WTC11 (cell line): ENCODE measurements at regions not wholly inside any gene's neighbourhood (a gene's known extent, or its start where the extent isn't known, plus 50 kb on each side); places are given as distances from the start of the nearest gene placed in this dataset.

ENCODE experiments used
- ATAC-seq: fragments of 200-7000 bp; cut with Tn5 transposase; 2 replicates; pipeline ENCODE4 v1.10.0; 2021; ENCODE audit warnings: mild to moderate bottlenecking, moderate library complexity
- CTCF ChIA-PET: fragments of 300-600 bp; sonication (Branson Sonifier 250); formaldehyde crosslinking; loops from one replicate; lab custom pipeline; 2021; ENCODE audit warnings: antibody characterized with exemption; lab: Charles Lee
- POLR2A ChIA-PET: fragments of 350-600 bp; sonication (Branson Sonifier 250); formaldehyde crosslinking; loops from one replicate; lab custom pipeline; 2021; ENCODE audit warnings: antibody characterized with exemption; lab: Charles Lee
- DNase-seq: peaks from one replicate; pipeline ENCODE4 v3.0.0; 2021; ENCODE audit warnings: low spot score
- H3K27ac Mint-ChIP-seq: 2 replicates; pipeline ENCODE4 v1.8.0; 2021; ENCODE audit warnings: mixed read lengths
- H3K27me3 Mint-ChIP-seq: 2 replicates; pipeline ENCODE4 v1.8.0; 2021; ENCODE audit warnings: low read depth, mild to moderate bottlenecking, moderate library complexity, mixed read lengths
- H3K36me3 Mint-ChIP-seq: 2 replicates; pipeline ENCODE4 v1.8.0; 2021; ENCODE audit warnings: mixed read lengths
- H3K4me1 Mint-ChIP-seq: 2 replicates; pipeline ENCODE4 v1.8.0; 2022; ENCODE audit warnings: mixed read lengths
- H3K4me3 Mint-ChIP-seq: 2 replicates; pipeline ENCODE4 v1.8.0; 2021; ENCODE audit warnings: mild to moderate bottlenecking, moderate library complexity, mixed read lengths
- H3K9me3 Mint-ChIP-seq: 2 replicates; pipeline ENCODE4 v1.8.0; 2021; ENCODE audit warnings: mixed read lengths
- ESRRA ChIP-seq: sonication (generic); formaldehyde crosslinking; IDR thresholded peaks from 2 replicates; pipeline ENCODE4 v1.8.1; 2022; ENCODE audit warnings: mild to moderate bottlenecking, missing genetic modification reagents, borderline replicate concordance
- GABPB1 ChIP-seq: sonication (generic); formaldehyde crosslinking; IDR thresholded peaks from 2 replicates; pipeline ENCODE4 v1.8.1; 2023; ENCODE audit warnings: mild to moderate bottlenecking, missing genetic modification reagents
- GTF2I ChIP-seq: fragments of 250-450 bp; sonication (Bioruptor Pico); conservative IDR thresholded peaks from 2 replicates; pipeline ENCODE4 v1.4.0; 2021; ENCODE audit warnings: mild to moderate bottlenecking
- JUN ChIP-seq: sonication (generic); formaldehyde crosslinking; IDR thresholded peaks from 2 replicates; pipeline ENCODE4 v1.8.0; 2023; ENCODE audit warnings: mild to moderate bottlenecking, missing genetic modification reagents
- NR2C2 ChIP-seq: sonication (generic); formaldehyde crosslinking; IDR thresholded peaks from 2 replicates; pipeline ENCODE4 v1.8.0; 2022; ENCODE audit warnings: mild to moderate bottlenecking, missing genetic modification reagents
- PRRX2 ChIP-seq: fragments of 250-450 bp; sonication (Bioruptor Pico); IDR thresholded peaks from 2 replicates; pipeline ENCODE4 v1.8.0; 2021; ENCODE audit warnings: mild to moderate bottlenecking
- RORB ChIP-seq: fragments of 250-450 bp; sonication (Bioruptor Pico); IDR thresholded peaks from 2 replicates; pipeline ENCODE4 v1.9.0; 2021; ENCODE audit warnings: mild to moderate bottlenecking
- SMAD4 ChIP-seq: sonication (generic); formaldehyde crosslinking; IDR thresholded peaks from 2 replicates; pipeline ENCODE4 v1.8.0; 2022; ENCODE audit warnings: mild to moderate bottlenecking, missing genetic modification reagents
- TEAD4 ChIP-seq: sonication (generic); formaldehyde crosslinking; IDR thresholded peaks from 2 replicates; pipeline ENCODE4 v1.8.0; 2022; ENCODE audit warnings: mild to moderate bottlenecking, missing genetic modification reagents
- TF ChIP-seq, protein P1 (sequence below): sonication (generic); formaldehyde crosslinking; IDR thresholded peaks from 2 replicates; pipeline ENCODE4 v1.8.1; 2022; ENCODE audit warnings: mild to moderate bottlenecking, missing genetic modification reagents, moderate library complexity, borderline replicate concordance
- TF ChIP-seq, protein P2 (sequence below): sonication (generic); formaldehyde crosslinking; IDR thresholded peaks from 2 replicates; pipeline ENCODE4 v1.8.1; 2022; ENCODE audit warnings: low read depth, missing genetic modification reagents, borderline replicate concordance
- TF ChIP-seq, protein P3 (sequence below): fragments of 250-450 bp; sonication (Bioruptor Pico); IDR thresholded peaks from 2 replicates; pipeline ENCODE4 v1.9.0; 2021; ENCODE audit warnings: mild to moderate bottlenecking
- TF ChIP-seq, protein P4 (sequence below): sonication (generic); formaldehyde crosslinking; IDR thresholded peaks from 2 replicates; pipeline ENCODE4 v1.8.0; 2023; ENCODE audit warnings: mild to moderate bottlenecking, missing genetic modification reagents
- TF ChIP-seq, protein P5 (sequence below): sonication (generic); formaldehyde crosslinking; IDR thresholded peaks from 2 replicates; pipeline ENCODE4 v1.8.0; 2022; ENCODE audit warnings: mild to moderate bottlenecking, missing genetic modification reagents
- TF ChIP-seq, protein P6 (sequence below): sonication (generic); formaldehyde crosslinking; IDR thresholded peaks from 2 replicates; pipeline ENCODE4 v1.8.0; 2023; ENCODE audit warnings: missing genetic modification reagents, mild to moderate bottlenecking, borderline replicate concordance

DNA sequence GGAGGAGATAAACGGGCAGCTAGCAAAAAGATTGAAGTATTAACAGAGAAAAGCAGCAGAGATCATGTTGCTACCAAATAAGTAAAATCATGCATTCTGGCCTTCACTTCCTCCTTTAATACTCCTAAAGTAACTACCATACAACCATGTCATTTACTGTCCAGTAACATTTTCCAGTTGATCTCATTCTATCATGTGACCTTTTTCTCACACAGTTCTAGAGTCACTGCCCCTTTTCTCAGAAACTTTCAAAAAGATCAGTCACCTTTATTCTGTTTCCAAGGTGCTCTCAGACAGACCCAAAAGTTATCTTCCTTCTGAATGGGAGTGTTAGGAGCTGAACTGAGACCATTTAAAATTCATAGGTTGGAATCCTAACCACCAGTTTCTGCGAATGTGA is 984.4 kb downstream of the FAM181B start (continued):
- TF ChIP-seq, protein P1, sequence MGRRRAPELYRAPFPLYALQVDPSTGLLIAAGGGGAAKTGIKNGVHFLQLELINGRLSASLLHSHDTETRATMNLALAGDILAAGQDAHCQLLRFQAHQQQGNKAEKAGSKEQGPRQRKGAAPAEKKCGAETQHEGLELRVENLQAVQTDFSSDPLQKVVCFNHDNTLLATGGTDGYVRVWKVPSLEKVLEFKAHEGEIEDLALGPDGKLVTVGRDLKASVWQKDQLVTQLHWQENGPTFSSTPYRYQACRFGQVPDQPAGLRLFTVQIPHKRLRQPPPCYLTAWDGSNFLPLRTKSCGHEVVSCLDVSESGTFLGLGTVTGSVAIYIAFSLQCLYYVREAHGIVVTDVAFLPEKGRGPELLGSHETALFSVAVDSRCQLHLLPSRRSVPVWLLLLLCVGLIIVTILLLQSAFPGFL = no peak
- TF ChIP-seq, protein P2, sequence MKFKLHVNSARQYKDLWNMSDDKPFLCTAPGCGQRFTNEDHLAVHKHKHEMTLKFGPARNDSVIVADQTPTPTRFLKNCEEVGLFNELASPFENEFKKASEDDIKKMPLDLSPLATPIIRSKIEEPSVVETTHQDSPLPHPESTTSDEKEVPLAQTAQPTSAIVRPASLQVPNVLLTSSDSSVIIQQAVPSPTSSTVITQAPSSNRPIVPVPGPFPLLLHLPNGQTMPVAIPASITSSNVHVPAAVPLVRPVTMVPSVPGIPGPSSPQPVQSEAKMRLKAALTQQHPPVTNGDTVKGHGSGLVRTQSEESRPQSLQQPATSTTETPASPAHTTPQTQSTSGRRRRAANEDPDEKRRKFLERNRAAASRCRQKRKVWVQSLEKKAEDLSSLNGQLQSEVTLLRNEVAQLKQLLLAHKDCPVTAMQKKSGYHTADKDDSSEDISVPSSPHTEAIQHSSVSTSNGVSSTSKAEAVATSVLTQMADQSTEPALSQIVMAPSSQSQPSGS (CRISPR knock-in tag) = no peak
- TF ChIP-seq, protein P3, sequence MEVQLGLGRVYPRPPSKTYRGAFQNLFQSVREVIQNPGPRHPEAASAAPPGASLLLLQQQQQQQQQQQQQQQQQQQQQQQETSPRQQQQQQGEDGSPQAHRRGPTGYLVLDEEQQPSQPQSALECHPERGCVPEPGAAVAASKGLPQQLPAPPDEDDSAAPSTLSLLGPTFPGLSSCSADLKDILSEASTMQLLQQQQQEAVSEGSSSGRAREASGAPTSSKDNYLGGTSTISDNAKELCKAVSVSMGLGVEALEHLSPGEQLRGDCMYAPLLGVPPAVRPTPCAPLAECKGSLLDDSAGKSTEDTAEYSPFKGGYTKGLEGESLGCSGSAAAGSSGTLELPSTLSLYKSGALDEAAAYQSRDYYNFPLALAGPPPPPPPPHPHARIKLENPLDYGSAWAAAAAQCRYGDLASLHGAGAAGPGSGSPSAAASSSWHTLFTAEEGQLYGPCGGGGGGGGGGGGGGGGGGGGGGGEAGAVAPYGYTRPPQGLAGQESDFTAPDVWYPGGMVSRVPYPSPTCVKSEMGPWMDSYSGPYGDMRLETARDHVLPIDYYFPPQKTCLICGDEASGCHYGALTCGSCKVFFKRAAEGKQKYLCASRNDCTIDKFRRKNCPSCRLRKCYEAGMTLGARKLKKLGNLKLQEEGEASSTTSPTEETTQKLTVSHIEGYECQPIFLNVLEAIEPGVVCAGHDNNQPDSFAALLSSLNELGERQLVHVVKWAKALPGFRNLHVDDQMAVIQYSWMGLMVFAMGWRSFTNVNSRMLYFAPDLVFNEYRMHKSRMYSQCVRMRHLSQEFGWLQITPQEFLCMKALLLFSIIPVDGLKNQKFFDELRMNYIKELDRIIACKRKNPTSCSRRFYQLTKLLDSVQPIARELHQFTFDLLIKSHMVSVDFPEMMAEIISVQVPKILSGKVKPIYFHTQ (CRISPR knock-in tag) = no peak
- TF ChIP-seq, protein P4, sequence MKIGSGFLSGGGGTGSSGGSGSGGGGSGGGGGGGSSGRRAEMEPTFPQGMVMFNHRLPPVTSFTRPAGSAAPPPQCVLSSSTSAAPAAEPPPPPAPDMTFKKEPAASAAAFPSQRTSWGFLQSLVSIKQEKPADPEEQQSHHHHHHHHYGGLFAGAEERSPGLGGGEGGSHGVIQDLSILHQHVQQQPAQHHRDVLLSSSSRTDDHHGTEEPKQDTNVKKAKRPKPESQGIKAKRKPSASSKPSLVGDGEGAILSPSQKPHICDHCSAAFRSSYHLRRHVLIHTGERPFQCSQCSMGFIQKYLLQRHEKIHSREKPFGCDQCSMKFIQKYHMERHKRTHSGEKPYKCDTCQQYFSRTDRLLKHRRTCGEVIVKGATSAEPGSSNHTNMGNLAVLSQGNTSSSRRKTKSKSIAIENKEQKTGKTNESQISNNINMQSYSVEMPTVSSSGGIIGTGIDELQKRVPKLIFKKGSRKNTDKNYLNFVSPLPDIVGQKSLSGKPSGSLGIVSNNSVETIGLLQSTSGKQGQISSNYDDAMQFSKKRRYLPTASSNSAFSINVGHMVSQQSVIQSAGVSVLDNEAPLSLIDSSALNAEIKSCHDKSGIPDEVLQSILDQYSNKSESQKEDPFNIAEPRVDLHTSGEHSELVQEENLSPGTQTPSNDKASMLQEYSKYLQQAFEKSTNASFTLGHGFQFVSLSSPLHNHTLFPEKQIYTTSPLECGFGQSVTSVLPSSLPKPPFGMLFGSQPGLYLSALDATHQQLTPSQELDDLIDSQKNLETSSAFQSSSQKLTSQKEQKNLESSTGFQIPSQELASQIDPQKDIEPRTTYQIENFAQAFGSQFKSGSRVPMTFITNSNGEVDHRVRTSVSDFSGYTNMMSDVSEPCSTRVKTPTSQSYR (CRISPR knock-in tag) = no peak
- TF ChIP-seq, all 79 proteins: peak for 0

DNA sequence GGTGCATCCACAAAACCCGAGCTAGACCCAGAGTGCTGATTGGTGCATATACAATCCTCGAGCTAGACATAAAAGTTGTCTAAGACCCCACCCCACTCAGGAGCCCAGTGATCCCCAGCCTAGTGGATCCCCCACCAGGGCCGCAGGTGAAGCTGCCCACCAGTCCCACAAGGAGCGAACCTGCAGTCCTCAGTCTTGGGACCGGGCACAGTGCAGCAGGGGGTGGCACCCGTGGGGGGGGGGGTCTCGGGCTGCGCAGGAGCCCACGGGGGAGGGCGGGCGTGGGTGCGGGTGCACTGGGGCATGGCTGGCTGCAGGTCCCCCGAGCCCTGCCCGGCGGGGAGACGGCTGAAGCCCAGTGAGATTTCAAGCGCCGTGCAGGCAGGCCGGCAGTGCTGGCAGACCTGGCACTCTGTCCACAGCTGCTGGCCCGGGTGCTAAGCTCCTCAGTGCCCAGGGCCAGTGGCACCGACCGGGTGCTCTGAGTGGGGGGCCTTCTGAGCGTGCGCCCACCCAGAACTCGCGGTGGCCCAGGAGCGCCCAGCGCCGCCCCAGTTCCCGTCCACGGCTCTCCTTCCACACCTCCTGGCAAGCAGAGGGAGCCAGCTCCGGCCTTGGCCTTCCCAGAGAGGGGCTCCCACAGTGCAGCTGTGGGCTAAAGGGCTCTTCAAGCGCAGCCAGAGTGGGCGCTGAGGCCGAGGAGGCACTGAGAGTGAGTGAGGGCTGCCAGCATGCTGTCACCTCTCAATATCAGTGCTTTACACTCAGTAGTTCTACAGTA is 989.1 kb downstream of the FAM181B start:
- ChIA-PET POLR2A (no interaction called here), CTCF (no interaction called here)
- ATAC-seq (no peak), DNase-seq (no peak)
- no peak overlapping the region for H3K4me3 Mint-ChIP-seq
- H3K9me3 Mint-ChIP-seq = peaks cover 14% of the 10 kb centered on the region
- H3K27me3 Mint-ChIP-seq = no peaks in the 10 kb centered on the region
- peaks cover 5% of the 10 kb centered on the region; the same call in 1 of the 2 replicates for H3K36me3 Mint-ChIP-seq
- H3K27ac Mint-ChIP-seq = no peak overlapping the region
- no peaks in the 10 kb centered on the region for H3K4me1 Mint-ChIP-seq
- TF ChIP-seq ESRRA (CRISPR knock-in tag) = no peak
- no peak for TF ChIP-seq JUN (CRISPR knock-in tag)
- no peak for TF ChIP-seq GABPB1 (CRISPR knock-in tag)
- TF ChIP-seq GTF2I (CRISPR knock-in tag) = no peak
- TF ChIP-seq, protein P2 (CRISPR knock-in tag) = no peak
- TF ChIP-seq TEAD4 (CRISPR knock-in tag) = no peak
- TF ChIP-seq, protein P5, sequence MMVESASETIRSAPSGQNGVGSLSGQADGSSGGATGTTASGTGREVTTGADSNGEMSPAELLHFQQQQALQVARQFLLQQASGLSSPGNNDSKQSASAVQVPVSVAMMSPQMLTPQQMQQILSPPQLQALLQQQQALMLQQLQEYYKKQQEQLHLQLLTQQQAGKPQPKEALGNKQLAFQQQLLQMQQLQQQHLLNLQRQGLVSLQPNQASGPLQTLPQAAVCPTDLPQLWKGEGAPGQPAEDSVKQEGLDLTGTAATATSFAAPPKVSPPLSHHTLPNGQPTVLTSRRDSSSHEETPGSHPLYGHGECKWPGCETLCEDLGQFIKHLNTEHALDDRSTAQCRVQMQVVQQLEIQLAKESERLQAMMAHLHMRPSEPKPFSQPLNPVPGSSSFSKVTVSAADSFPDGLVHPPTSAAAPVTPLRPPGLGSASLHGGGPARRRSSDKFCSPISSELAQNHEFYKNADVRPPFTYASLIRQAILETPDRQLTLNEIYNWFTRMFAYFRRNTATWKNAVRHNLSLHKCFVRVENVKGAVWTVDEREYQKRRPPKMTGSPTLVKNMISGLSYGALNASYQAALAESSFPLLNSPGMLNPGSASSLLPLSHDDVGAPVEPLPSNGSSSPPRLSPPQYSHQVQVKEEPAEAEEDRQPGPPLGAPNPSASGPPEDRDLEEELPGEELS (CRISPR knock-in tag) = no peak
- no peak for TF ChIP-seq RORB
- TF ChIP-seq NR2C2 (CRISPR knock-in tag) = no peak
- no peak for TF ChIP-seq PRRX2 (CRISPR knock-in tag)
- TF ChIP-seq, protein P1 = no peak
- TF ChIP-seq SMAD4 (CRISPR knock-in tag) = no peak
- TF ChIP-seq, protein P6, sequence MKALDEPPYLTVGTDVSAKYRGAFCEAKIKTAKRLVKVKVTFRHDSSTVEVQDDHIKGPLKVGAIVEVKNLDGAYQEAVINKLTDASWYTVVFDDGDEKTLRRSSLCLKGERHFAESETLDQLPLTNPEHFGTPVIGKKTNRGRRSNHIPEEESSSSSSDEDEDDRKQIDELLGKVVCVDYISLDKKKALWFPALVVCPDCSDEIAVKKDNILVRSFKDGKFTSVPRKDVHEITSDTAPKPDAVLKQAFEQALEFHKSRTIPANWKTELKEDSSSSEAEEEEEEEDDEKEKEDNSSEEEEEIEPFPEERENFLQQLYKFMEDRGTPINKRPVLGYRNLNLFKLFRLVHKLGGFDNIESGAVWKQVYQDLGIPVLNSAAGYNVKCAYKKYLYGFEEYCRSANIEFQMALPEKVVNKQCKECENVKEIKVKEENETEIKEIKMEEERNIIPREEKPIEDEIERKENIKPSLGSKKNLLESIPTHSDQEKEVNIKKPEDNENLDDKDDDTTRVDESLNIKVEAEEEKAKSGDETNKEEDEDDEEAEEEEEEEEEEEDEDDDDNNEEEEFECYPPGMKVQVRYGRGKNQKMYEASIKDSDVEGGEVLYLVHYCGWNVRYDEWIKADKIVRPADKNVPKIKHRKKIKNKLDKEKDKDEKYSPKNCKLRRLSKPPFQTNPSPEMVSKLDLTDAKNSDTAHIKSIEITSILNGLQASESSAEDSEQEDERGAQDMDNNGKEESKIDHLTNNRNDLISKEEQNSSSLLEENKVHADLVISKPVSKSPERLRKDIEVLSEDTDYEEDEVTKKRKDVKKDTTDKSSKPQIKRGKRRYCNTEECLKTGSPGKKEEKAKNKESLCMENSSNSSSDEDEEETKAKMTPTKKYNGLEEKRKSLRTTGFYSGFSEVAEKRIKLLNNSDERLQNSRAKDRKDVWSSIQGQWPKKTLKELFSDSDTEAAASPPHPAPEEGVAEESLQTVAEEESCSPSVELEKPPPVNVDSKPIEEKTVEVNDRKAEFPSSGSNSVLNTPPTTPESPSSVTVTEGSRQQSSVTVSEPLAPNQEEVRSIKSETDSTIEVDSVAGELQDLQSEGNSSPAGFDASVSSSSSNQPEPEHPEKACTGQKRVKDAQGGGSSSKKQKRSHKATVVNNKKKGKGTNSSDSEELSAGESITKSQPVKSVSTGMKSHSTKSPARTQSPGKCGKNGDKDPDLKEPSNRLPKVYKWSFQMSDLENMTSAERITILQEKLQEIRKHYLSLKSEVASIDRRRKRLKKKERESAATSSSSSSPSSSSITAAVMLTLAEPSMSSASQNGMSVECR (CRISPR knock-in tag) = no peak
